HEK293 (cell line): ENCODE measurements at regions not wholly inside any gene's neighbourhood (a gene's known extent, or its start where the extent isn't known, plus 50 kb on each side); places are given as distances from the start of the nearest gene placed in this dataset.

Source experiments
- CTCF ChIA-PET: fragments of 350-600 bp; formaldehyde crosslinking; extraction: SDS; loops from one replicate; lab custom pipeline; 2021; ENCODE audit warnings: antibody characterized with exemption; lab: Yijun Ruan, JAX
- POLR2A ChIA-PET: fragments of 300-600 bp; formaldehyde crosslinking; extraction: SDS; loops from one replicate; lab custom pipeline; 2020; ENCODE audit warnings: antibody characterized with exemption, inconsistent platforms; lab: Yijun Ruan, JAX
- H3K27ac ChIP-seq: fragments of 200-500 bp; sonication (Bioruptor generic); 2 replicates; pipeline ENCODE4 v1.5.1; 2014; ENCODE audit warnings: low read depth, low read length, control low read depth, inconsistent platforms; ENCODE audit errors: extremely low read depth
- H3K36me3 ChIP-seq, 2 experiments: fragments of 200-500 bp in 1 of 2; sonication (Bioruptor generic) in 1 of 2; 1 replicate in 1 of 2; 2 replicates in 1 of 2; pipeline ENCODE4 v1.5.1; 2014 to 2017; ENCODE audit warnings: inconsistent platforms in 2 of 2, low read length in 2 of 2; ENCODE audit not compliant: control insufficient read depth in 2 of 2, insufficient read depth in 1 of 2
- H3K4me1 ChIP-seq: fragments of 200-500 bp; sonication (Bioruptor generic); 2 replicates; pipeline ENCODE4 v1.5.1; 2014; ENCODE audit warnings: mild to moderate bottlenecking, low read length, inconsistent platforms; ENCODE audit not compliant: control insufficient read depth, insufficient read depth
- H3K4me3 ChIP-seq: 2 replicates; pipeline ENCODE4 v1.5.1; 2011; ENCODE audit warnings: low read depth, mild to moderate bottlenecking, control low read depth, low read length, moderate library complexity
- H3K9me3 ChIP-seq: fragments of 200-500 bp; sonication (Bioruptor generic); 2 replicates; pipeline ENCODE4 v1.5.1; 2014; ENCODE audit warnings: low read depth, low read length, inconsistent platforms; ENCODE audit not compliant: control insufficient read depth, insufficient read depth
- BCL11B ChIP-seq: fragments of 450-650 bp; formaldehyde crosslinking; IDR thresholded peaks from 2 replicates; pipeline ENCODE4 v1.5.1; 2016; ENCODE audit warnings: low read depth, missing biosample characterization, missing genetic modification characterization
- HOXD13 ChIP-seq: sonication (generic); formaldehyde crosslinking; IDR thresholded peaks from 2 replicates; pipeline ENCODE4 v1.8.0; 2022; ENCODE audit warnings: missing genetic modification reagents, borderline replicate concordance
- KLF16 ChIP-seq: fragments of 450-650 bp; formaldehyde crosslinking; IDR thresholded peaks from 2 replicates; pipeline ENCODE4 v1.5.1; 2017; ENCODE audit warnings: missing biosample characterization, missing genetic modification characterization
- MZF1 ChIP-seq: fragments of 450-650 bp; formaldehyde crosslinking; IDR thresholded peaks from 2 replicates; pipeline ENCODE4 v1.5.1; 2017; ENCODE audit warnings: missing biosample characterization, missing genetic modification characterization, borderline replicate concordance
- PRDM6 ChIP-seq: fragments of 450-650 bp; formaldehyde crosslinking; IDR thresholded peaks from 2 replicates; pipeline ENCODE4 v1.5.1; 2017; ENCODE audit warnings: missing biosample characterization, missing genetic modification characterization
- REPIN1 ChIP-seq: fragments of 450-650 bp; formaldehyde crosslinking; IDR thresholded peaks from 2 replicates; pipeline ENCODE4 v1.5.1; 2017; ENCODE audit warnings: missing biosample characterization, missing genetic modification characterization, low read depth
- SCRT2 ChIP-seq: fragments of 450-650 bp; formaldehyde crosslinking; IDR thresholded peaks from 2 replicates; pipeline ENCODE4 v1.5.1; 2016; ENCODE audit warnings: missing biosample characterization, missing genetic modification characterization
- SP2 ChIP-seq: fragments of 450-650 bp; formaldehyde crosslinking; IDR thresholded peaks from 2 replicates; pipeline ENCODE4 v1.5.1; 2016; ENCODE audit warnings: missing biosample characterization, missing genetic modification characterization
- SP3 ChIP-seq: fragments of 450-650 bp; formaldehyde crosslinking; IDR thresholded peaks from 2 replicates; pipeline ENCODE4 v1.5.1; 2016; ENCODE audit warnings: missing biosample characterization, missing genetic modification characterization
- TRIM28 ChIP-seq: IDR thresholded peaks from 2 replicates; pipeline ENCODE4 v1.6.1; 2011; ENCODE audit warnings: low read length, control low read depth, borderline replicate concordance
- ZBTB6 ChIP-seq: fragments of 450-650 bp; formaldehyde crosslinking; IDR thresholded peaks from 2 replicates; pipeline ENCODE4 v1.5.1; 2017; ENCODE audit warnings: missing biosample characterization, missing genetic modification characterization
- ZNF121 ChIP-seq: fragments of 450-650 bp; formaldehyde crosslinking; IDR thresholded peaks from 2 replicates; pipeline ENCODE4 v1.5.1; 2016; ENCODE audit warnings: missing biosample characterization, missing genetic modification characterization
- ZNF157 ChIP-seq: fragments of 450-650 bp; formaldehyde crosslinking; IDR thresholded peaks from 2 replicates; pipeline ENCODE4 v1.5.1; 2016; ENCODE audit warnings: missing biosample characterization, missing genetic modification characterization
- ZNF391 ChIP-seq: fragments of 450-650 bp; formaldehyde crosslinking; IDR thresholded peaks from 2 replicates; pipeline ENCODE4 v1.5.1; 2016; ENCODE audit warnings: low read depth, missing biosample characterization, missing genetic modification characterization, borderline replicate concordance
- ZNF501 ChIP-seq: fragments of 450-650 bp; formaldehyde crosslinking; IDR thresholded peaks from 2 replicates; pipeline ENCODE4 v1.5.1; 2016; ENCODE audit warnings: missing biosample characterization, missing genetic modification characterization
- ZNF518A ChIP-seq: fragments of 450-650 bp; formaldehyde crosslinking; conservative IDR thresholded peaks from 2 replicates; pipeline ENCODE4 v1.5.1; 2016; ENCODE audit warnings: low read depth, missing biosample characterization, missing genetic modification characterization
- ZNF548 ChIP-seq: fragments of 450-650 bp; formaldehyde crosslinking; IDR thresholded peaks from 2 replicates; pipeline ENCODE4 v1.5.1; 2016; ENCODE audit warnings: missing biosample characterization, missing genetic modification characterization
- ZNF549 ChIP-seq: fragments of 450-650 bp; IDR thresholded peaks from 2 replicates; pipeline ENCODE4 v1.5.1; 2018; ENCODE audit warnings: missing biosample characterization, missing genetic modification characterization, mild to moderate bottlenecking, inconsistent platforms, moderate library complexity
- ZNF560 ChIP-seq: fragments of 450-650 bp; formaldehyde crosslinking; IDR thresholded peaks from 2 replicates; pipeline ENCODE4 v1.5.1; 2017; ENCODE audit warnings: missing biosample characterization, missing genetic modification characterization, borderline replicate concordance
- ZNF585B ChIP-seq: fragments of 450-650 bp; formaldehyde crosslinking; IDR thresholded peaks from 2 replicates; pipeline ENCODE4 v1.5.1; 2016; ENCODE audit warnings: missing biosample characterization, missing genetic modification characterization
- ZNF670 ChIP-seq: fragments of 450-650 bp; formaldehyde crosslinking; IDR thresholded peaks from 2 replicates; pipeline ENCODE4 v1.5.1; 2016; ENCODE audit warnings: missing biosample characterization, missing genetic modification characterization, low read depth
- TF ChIP-seq, protein P1 (sequence below): fragments of 450-650 bp; formaldehyde crosslinking; IDR thresholded peaks from 2 replicates; pipeline ENCODE4 v1.5.1; 2016; ENCODE audit warnings: missing biosample characterization, missing genetic modification characterization

DNA sequence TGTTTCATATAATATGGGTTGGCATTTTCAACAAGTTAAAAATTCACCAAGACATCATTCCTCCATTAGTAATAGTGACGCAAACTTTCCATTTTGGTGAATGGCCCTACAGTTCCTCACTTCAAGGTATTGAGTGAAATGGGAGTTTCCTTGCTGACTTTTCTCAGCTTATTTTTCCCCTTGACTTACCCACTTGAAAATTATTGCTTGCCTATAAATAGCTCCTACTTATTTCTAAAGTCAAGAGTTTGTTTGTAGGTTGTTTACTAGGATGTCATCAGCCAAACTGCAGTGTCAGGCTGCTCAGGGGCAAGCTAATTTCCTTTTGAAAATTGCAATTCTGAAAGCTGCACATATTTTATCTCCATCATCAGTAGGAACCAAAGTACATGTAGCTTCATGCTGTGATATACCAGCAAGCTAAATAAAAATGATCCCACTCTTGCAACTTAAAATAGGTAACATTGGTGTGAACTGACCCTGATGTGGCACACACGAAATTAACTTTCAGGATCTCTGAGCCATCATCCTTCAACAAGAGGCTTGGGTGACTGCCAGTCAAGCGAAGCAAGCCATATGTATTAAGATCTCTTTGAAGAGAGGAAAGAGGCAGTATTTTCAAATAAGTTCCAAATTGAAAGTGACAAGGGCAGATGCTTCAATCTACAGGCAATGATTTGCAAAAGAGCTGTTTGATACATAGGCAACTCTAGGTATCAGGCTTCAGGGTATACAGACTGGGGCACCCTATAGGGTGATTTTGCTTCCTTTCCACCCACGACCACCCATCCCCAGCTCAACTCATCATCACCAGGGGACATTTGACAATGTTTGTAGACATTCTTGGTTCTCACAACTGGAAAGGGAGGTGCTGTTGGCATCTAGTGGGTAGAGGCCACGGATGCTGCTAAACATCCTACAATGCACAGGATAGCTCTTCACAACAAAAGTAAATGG is 66.8 kb upstream of the RASGRP1 start:
- no peaks in the 10 kb centered on the region for H3K36me3 ChIP-seq
- H3K9me3 ChIP-seq, result no peaks in the 10 kb centered on the region
- no peaks in the 10 kb centered on the region for H3K4me1 ChIP-seq
- no peak overlapping the region for H3K27ac ChIP-seq
- TF ChIP-seq TRIM28 (no peak), ZNF157 (tag by site-specific recombination) (no peak)
- H3K4me3 ChIP-seq, result no peak overlapping the region
- ChIA-PET CTCF (interaction anchor here (0.7 kb wide), 1 partner anchor 67 kb away, joined by 4 read pairs; no protein-coding TSS in a partner anchor), POLR2A (no interaction called here)

GRCh38 chr15:38635170-38635569 is 70.6 kb upstream of the RASGRP1 start:
- Histone ChIP-seq H3K27ac (no peak overlapping the region), H3K36me3 (no peaks in the 10 kb centered on the region), H3K4me1 (no peaks in the 10 kb centered on the region), H3K4me3 (no peak overlapping the region), H3K9me3 (no peaks in the 10 kb centered on the region)
- ChIA-PET CTCF (no interaction called here), POLR2A (no interaction called here)
- TF ChIP-seq HOXD13 (no peak), SP3 (tag by site-specific recombination) (no peak), ZNF518A (no peak)

- Histone ChIP-seq H3K36me3 (no peaks in the 10 kb centered on the region), H3K4me3 (no peak overlapping the region), H3K9me3 (no peaks in the 10 kb centered on the region), H3K4me1 (no peaks in the 10 kb centered on the region), H3K27ac (no peak overlapping the region)
- POLR2A ChIA-PET, result no interaction called here
- CTCF ChIA-PET, result interaction anchor here (0.8 kb wide), 1 partner anchor 73 kb away, joined by 3 read pairs; no protein-coding TSS in a partner anchor
- TF ChIP-seq ZBTB6 (tag by site-specific recombination) (no peak), PRDM6 (no peak), ZNF548 (tag by site-specific recombination) (no peak), ZNF501 (tag by site-specific recombination) (no peak), KLF16 (no peak), SP2 (tag by site-specific recombination) (no peak), SCRT2 (no peak), MZF1 (tag by site-specific recombination) (no peak), ZNF560 (tag by site-specific recombination) (no peak), ZNF121 (tag by site-specific recombination) (no peak), REPIN1 (tag by site-specific recombination) (no peak), ZNF391 (tag by site-specific recombination) (no peak), ZNF549 (no peak), ZNF157 (tag by site-specific recombination) (no peak), ZNF670 (no peak), BCL11B (tag by site-specific recombination) (no peak), ZNF585B (tag by site-specific recombination) (no peak)
- TF ChIP-seq, protein P1, sequence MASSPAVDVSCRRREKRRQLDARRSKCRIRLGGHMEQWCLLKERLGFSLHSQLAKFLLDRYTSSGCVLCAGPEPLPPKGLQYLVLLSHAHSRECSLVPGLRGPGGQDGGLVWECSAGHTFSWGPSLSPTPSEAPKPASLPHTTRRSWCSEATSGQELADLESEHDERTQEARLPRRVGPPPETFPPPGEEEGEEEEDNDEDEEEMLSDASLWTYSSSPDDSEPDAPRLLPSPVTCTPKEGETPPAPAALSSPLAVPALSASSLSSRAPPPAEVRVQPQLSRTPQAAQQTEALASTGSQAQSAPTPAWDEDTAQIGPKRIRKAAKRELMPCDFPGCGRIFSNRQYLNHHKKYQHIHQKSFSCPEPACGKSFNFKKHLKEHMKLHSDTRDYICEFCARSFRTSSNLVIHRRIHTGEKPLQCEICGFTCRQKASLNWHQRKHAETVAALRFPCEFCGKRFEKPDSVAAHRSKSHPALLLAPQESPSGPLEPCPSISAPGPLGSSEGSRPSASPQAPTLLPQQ (tag by site-specific recombination), result no peak
Observed at GRCh38 chr15:38636597-38636996, 72.0 kb upstream of the RASGRP1 start.
